ENCODE measurements at regions not wholly inside any gene's neighbourhood (a gene's known extent, or its start where the extent isn't known, plus 50 kb on each side); places are given as distances from the start of the nearest gene placed in this dataset.

- TF ChIP-seq, protein P1, sequence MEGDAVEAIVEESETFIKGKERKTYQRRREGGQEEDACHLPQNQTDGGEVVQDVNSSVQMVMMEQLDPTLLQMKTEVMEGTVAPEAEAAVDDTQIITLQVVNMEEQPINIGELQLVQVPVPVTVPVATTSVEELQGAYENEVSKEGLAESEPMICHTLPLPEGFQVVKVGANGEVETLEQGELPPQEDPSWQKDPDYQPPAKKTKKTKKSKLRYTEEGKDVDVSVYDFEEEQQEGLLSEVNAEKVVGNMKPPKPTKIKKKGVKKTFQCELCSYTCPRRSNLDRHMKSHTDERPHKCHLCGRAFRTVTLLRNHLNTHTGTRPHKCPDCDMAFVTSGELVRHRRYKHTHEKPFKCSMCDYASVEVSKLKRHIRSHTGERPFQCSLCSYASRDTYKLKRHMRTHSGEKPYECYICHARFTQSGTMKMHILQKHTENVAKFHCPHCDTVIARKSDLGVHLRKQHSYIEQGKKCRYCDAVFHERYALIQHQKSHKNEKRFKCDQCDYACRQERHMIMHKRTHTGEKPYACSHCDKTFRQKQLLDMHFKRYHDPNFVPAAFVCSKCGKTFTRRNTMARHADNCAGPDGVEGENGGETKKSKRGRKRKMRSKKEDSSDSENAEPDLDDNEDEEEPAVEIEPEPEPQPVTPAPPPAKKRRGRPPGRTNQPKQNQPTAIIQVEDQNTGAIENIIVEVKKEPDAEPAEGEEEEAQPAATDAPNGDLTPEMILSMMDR (IDR thresholded peaks at IDR 0.05): no peak
- TF ChIP-seq POLR2A (IDR thresholded peaks at IDR 0.05): no peak
- no peak for TF ChIP-seq POLR2AphosphoS5 (IDR thresholded peaks at IDR 0.05)
These were observed 615.9 kb downstream of the TBC1D4 start for GRCh38 chr13:74866101-74866500.

Data from breast epithelium (tissue), 3 donors.